Activated CD8-positive, alpha-beta memory T cell treated with anti-CD3 and anti-CD28 coated beads, Interleukin-2, amount 50 U/mL, for 24 hours (primary cell): ENCODE measurements at regions not wholly inside any gene's neighbourhood (a gene's known extent, or its start where the extent isn't known, plus 50 kb on each side); places are given as distances from the start of the nearest gene placed in this dataset.
"Not testable (repeated sequence)": the region's sequence is repeated elsewhere in the genome, so short reads cannot be mapped to it uniquely, and the experiment has no call there.

Source experiments
- DNase-seq: peaks from one replicate; pipeline ENCODE4 v3.0.0-alpha.2; 2020; ENCODE audit errors: extremely low read depth

- not testable (repeated sequence) for DNase-seq
Measured at GRCh38 chr10:90250784-90251183, 549.4 kb downstream of the KIF20B start.

GRCh38 chr10:90269699-90270098, 568.3 kb downstream of the KIF20B start:
- DNase-seq, result no peak

DNA sequence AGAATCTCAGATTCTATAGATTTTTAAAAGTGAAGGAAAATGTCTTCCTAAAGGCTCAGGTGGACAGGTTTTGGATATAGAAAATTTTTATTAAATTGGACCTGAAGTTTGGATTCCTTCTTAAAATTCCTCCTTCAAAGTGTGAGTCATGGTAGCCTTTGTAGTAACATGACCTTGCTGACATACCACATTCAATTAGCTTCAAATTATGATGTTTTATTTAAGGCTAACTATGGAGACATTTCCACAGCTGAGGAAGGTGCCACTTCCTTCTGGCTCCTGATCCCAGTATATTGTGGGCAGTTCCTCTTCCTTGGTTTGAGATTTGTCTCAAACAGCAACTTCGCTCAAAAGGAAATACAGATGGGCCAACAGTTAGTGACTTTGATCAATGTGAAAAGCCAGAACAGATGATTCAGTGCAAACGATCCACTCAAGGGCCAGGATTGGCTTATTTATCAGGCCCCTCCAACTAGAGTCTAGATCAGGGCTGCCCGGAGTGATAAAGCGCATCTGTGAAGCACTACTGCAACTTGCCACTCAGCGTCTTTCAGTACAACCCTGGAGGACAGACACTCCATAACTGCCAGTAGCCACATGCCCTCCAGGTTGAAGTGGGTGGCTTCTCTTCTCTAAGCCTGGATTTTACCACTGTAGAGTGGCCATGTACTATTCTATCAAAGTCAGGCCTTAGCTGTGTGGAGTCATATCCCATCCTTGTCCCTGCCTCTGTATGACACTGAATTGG, 573.5 kb downstream of the KIF20B start:
- no peak for DNase-seq

DNA sequence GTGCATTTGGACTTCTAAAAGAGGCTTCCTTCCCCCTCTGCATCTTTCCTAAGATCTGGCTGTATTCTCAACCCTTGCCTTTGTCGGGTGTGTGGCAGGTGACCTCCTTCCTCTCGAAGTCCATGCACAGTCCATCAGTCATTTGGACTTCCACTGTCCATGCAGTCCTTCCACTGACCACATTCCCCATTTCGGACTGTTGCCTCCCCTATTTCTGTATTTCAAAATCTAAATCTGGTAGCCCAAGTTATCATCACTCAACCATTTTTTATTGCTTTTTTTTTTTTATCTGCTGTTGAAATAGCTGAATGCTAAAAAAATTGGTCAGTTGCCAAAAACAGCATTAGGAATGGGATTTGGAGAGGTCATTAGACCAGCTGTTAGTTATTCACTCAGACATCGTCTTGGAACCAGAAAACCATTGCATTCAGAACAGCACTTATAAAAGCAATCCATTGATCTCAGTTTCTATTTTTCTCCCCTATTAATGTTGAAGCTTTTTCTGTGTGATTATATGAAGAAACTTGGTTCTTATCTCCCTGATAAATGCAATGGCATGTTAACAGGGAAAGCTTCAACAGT, 575.6 kb downstream of the KIF20B start:
- no peak for DNase-seq

- no peak for DNase-seq
Measured at GRCh38 chr10:90286406-90286805, 571.4 kb downstream of the HTR7 start.

- DNase-seq, result no peak
Measured at GRCh38 chr10:90286941-90287340, 570.9 kb downstream of the HTR7 start.

GRCh38 chr10:90288391-90288933, 569.4 kb downstream of the HTR7 start:
- no peak for DNase-seq

DNA sequence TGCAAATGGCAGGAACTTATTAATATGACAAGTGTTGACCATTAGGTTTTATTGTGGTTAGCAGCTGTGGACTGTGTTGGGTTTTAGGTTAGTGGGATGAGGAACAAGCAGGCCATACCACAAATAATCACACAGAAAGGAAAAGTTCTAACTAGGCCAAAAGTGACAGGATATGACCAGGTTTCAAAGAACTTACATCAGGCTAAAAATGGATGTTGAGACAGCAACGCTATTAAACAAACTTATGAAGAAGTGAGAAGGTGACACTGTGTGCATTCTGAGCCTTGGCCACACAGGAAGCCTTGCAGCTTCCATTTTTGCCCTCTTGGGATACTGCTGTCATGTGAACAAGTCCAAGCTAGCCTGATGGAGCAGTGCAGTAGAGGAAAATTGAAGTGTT, 568.8 kb downstream of the HTR7 start:
- no peak for DNase-seq

GRCh38 chr10:90293616-90294015, 564.2 kb downstream of the HTR7 start:
- DNase-seq, result no peak

DNA sequence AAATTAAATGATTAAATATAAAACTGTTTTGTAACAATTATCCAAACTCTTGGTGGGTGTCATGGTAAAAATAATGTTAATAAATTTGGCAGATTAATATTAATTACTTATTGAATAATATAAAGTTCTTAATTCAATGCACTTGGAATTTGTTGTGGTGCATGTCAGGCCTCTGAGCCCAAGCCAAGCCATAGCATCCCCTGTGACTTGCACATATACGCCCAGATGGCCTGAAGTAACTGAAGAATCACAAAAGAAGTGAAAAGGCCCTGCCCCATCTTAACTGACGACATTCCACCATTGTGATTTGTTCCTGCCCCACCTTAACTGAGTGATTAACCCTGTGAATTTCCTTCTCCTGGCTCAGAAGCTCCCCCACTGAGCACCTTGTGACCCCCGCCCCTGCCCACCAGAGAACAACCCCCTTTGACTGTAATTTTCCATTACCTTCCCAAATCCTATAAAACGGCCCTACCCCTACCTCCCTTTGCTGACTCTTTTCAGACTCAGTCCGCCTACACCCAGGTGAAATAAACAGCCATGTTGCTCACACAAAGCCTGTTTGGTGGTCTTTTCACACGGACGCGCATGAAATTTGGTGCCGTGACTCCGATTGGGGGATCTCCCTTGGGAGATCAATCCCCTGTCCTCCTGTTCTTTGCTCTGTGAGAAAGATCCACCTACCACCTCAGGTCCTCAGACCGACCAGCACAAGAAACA, 562.9 kb downstream of the HTR7 start:
- not testable (repeated sequence) for DNase-seq

DNA sequence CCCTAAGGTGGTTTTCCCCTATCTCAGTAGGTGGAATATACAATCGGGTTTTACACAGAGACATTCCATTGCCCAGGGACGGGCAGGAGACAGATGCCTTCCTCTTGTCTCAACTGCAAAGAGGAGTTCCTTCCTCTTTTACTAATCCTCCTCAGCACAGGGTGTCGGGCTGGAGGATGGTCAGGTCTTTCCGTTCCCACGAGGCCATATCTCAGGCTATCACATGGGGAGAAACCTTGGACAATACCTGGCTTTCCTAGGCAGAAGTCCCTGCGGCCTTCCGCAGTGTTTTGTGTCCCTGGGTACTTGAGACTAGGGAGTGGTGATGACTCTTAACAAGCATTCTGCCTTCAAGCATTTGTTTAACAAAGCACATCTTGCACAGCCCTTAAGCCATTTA, 555.8 kb downstream of the HTR7 start:
- not testable (repeated sequence) for DNase-seq

GRCh38 chr10:90302758-90303481, 554.9 kb downstream of the HTR7 start:
- no peak for DNase-seq

- no peak for DNase-seq
Measured at GRCh38 chr10:90304533-90304932, 553.3 kb downstream of the HTR7 start.

GRCh38 chr10:90306187-90306586, 551.7 kb downstream of the HTR7 start:
- DNase-seq, result no peak

- no peak for DNase-seq
Measured at GRCh38 chr10:90308223-90308622, 549.6 kb downstream of the HTR7 start.

DNA sequence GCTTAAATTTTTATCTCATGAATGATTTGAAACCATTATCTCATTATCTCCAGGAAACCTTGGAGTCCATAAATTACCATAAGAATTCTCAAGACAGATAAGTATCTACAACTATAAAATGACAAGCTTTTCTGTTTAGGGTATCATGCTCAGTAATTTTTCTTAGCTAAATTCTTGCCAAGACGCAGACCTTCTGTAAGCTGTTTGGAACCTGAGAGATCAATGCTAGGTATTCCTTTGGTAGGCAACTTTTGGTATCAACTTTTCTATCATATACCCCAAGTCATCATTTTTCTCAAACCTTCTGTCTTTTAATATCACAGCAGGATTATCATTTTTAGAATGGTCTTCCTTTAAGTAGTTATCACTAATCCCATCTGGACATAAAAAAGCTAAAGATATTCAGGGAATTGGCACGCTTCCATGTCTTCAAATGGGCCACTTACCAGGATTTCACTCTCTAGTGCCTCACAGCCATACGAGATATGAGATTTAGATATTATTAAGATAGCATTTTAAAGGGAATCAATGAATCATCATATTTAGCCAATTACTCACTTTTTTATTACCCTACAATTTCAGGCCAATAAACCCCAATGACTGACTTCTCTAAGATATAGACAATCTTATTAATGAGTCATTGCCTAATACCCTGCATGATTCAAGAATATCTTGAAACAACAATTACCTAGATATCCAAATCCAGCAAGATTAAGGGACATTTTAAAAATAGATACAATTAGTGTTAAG, 544.1 kb downstream of the HTR7 start:
- no peak for DNase-seq

DNA sequence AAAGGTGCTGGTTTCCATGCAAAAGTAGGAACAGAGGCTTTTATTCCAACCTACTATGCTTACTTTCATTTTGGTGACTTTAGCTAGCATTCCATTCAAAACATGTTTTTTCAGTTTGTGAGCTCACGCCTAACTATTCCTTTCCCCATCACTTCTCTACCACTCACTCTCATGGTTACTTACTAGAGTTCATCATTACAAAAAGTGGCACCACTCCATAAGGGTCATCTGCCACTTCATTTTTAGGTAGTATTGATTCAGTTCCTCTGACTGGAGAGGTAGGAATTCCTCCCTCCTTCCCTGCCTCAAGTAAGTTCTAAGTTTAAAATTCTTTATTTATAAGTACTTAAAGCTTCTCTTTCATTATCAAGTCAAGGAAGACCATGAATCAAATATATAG, 543.1 kb downstream of the HTR7 start:
- DNase-seq, result no peak

GRCh38 chr10:90317172-90317571, 540.7 kb downstream of the HTR7 start:
- no peak for DNase-seq

- no peak for DNase-seq
Measured at GRCh38 chr10:90318659-90319058, 539.2 kb downstream of the HTR7 start.

DNA sequence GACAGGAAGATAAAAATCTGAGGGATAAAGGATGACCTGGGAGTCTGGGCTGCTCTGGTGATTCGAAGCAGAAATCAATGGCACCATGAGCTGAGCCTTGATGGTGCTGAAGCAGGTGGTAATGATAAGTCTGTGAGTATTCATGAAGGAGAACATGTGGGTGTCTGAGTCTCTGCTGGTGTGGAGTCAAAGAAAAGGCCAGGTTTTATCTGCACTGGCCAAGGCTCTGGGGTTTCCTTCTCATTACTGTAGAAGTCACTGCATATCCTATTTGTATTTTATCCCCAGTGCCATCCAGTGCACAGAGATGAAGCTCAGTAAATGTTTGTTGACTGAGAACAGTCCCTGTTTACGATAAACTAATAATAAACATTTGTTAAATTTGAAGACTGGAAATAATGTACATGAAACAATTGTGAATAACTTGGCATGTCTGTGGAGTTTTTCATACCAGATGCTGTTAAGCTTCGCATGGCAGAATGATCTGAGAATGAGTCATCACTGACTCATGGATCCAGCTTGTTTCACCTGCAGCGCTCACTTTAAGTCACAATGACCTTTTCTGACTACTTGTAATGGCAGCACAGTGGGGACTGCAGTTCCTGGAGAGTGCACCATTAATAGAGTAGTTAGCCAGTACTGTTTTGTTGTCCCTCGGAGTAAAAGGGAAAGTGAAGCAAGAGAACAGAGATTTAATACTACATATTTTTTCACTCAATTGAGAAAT, 538.5 kb downstream of the HTR7 start:
- no peak for DNase-seq
